ENCODE measurements at regions not wholly inside any gene's neighbourhood (a gene's known extent, or its start where the extent isn't known, plus 50 kb on each side); places are given as distances from the start of the nearest gene placed in this dataset.

GRCh38 chr2:120948662-120949011 lies 213.0 kb downstream of the GLI2 start:
- in situ Hi-C loops (cut with MboI) (no loop called here), intact Hi-C loops (cut with micrococcal nuclease; ENCODE audit: unreplicated experiment) (loop anchor here (5.0 kb wide), 1 partner anchor 251 kb away; no protein-coding TSS in a partner anchor)
- Histone ChIP-seq H3K4me3 (no peak overlapping the region), H3K9ac (ENCODE audit: control insufficient read depth, insufficient read depth, low read length) (no peak overlapping the region), H4K20me1 (ENCODE audit: control insufficient read depth, insufficient read depth) (no peaks in the 10 kb centered on the region; the same call in 1 of the 2 replicates), H3K9me3 (replicated peaks; ENCODE audit: control insufficient read depth, insufficient read depth, low read length) (no peaks in the 10 kb centered on the region), H2AFZ (ENCODE audit: control insufficient read depth, low read depth, low read length) (no peak overlapping the region), H3K4me1 (ENCODE audit: control insufficient read depth, insufficient read depth, low read length) (no peaks in the 10 kb centered on the region), H3K27me3 (replicated peaks in 1 of 2; ENCODE audit: control insufficient read depth in 2 of 2, insufficient read depth in 2 of 2, low read length in 1 of 2) (no peaks in the 10 kb centered on the region; a peak in 1 of 4 replicates), H3K36me3 (ENCODE audit: control insufficient read depth in 2 of 2, insufficient read depth in 2 of 2, low read length in 1 of 2) (no peaks in the 10 kb centered on the region), H3K79me2 (ENCODE audit: control insufficient read depth, insufficient read depth, low read length) (no peaks in the 10 kb centered on the region), H3K4me2 (ENCODE audit: control insufficient read depth, insufficient read depth) (no peak overlapping the region), H3K27ac (ENCODE audit: control insufficient read depth, insufficient read depth) (no peak overlapping the region)
- ChIA-PET CTCF (interaction anchor here (0.7 kb wide), 1 partner anchor 253 kb away, joined by 4 read pairs; no protein-coding TSS in a partner anchor), SMC1A (ENCODE audit: uncharacterized antibody, unreplicated experiment) (no interaction called here), POLR2A (no interaction called here), RAD21 (ENCODE audit: unreplicated experiment) (no interaction called here)
- DNase-seq (ENCODE audit: low read depth, low spot score): no peak
- WGBS (ENCODE audit: insufficient coverage, insufficient replicate concordance, low lambda C conversion rate, missing lambda C conversion rate): 24% methylated on average over 8 of the region's 8 CpGs
- TF ChIP-seq EED (IDR thresholded peaks at IDR 0.05; ENCODE audit: low read depth) (no peak), IRF5 (IDR thresholded peaks at IDR 0.05; ENCODE audit: borderline replicate concordance) (no peak), TAF1 (IDR thresholded peaks at IDR 0.05; ENCODE audit: borderline replicate concordance, low read depth, low read length) (no peak), ZBTB33 (IDR thresholded peaks at IDR 0.05) (no peak), CTCF (IDR thresholded peaks at IDR 0.05 in 2 of 3, conservative IDR thresholded peaks at IDR 0.05 in 1 of 3; ENCODE audit: control insufficient read depth in 2 of 3, extremely low read depth in 1 of 3, insufficient read depth in 1 of 3, low read depth in 3 of 3, low read length in 3 of 3) (no peak), STAT1 (conservative IDR thresholded peaks at IDR 0.05) (no peak), SMC3 (IDR thresholded peaks at IDR 0.05; ENCODE audit: borderline replicate concordance, low read length) (no peak), NR2C1 (IDR thresholded peaks at IDR 0.05) (no peak), ATF3 (IDR thresholded peaks at IDR 0.05; ENCODE audit: borderline replicate concordance, extremely low read depth, low read depth, low read length) (no peak), RAD51 (IDR thresholded peaks at IDR 0.05) (no peak), MXI1 (IDR thresholded peaks at IDR 0.05; ENCODE audit: low read depth, low read length) (no peak), PML (IDR thresholded peaks at IDR 0.05; ENCODE audit: low read length) (no peak)
- BruUV-seq (replicated peaks): no TSS peak
- no peak for ATAC-seq
- no peak for FAIRE-seq
